HG03097 (cell line): ENCODE measurements at regions not wholly inside any gene's neighbourhood (a gene's known extent, or its start where the extent isn't known, plus 50 kb on each side); places are given as distances from the start of the nearest gene placed in this dataset.
"Not testable (repeated sequence)": the region's sequence is repeated elsewhere in the genome, so short reads cannot be mapped to it uniquely, and the experiment has no call there.

Source experiments
- ATAC-seq: cut with Tn5 transposase; IDR thresholded peaks from one replicate; pipeline ENCODE4 v1.9.1; 2021; ENCODE audit not compliant: unreplicated experiment, low FRiP score

- no peak for ATAC-seq
Observed at GRCh38 chr21:27062443-27062842, 95.6 kb upstream of the ADAMTS5 start.

- ATAC-seq: no peak
Observed at GRCh38 chr21:27061770-27062169, 94.9 kb upstream of the ADAMTS5 start.

GRCh38 chr21:27060190-27060589, 93.3 kb upstream of the ADAMTS5 start:
- ATAC-seq: no peak

- ATAC-seq: no peak
Observed at GRCh38 chr21:27058673-27059605, 92.1 kb upstream of the ADAMTS5 start.

- ATAC-seq: no peak
Observed at GRCh38 chr21:27057997-27058396, 91.1 kb upstream of the ADAMTS5 start.

GRCh38 chr21:27047658-27048314, 80.9 kb upstream of the ADAMTS5 start:
- no peak for ATAC-seq

GRCh38 chr21:27047283-27047657, 80.4 kb upstream of the ADAMTS5 start:
- ATAC-seq: no peak

- ATAC-seq: no peak
Observed at GRCh38 chr21:27045281-27045985, 78.5 kb upstream of the ADAMTS5 start.

- no peak for ATAC-seq
Observed at GRCh38 chr21:27043377-27043776, 76.5 kb upstream of the ADAMTS5 start.

GRCh38 chr21:27040738-27041469, 74.0 kb upstream of the ADAMTS5 start:
- ATAC-seq: no peak

GRCh38 chr21:27036736-27037301, 69.9 kb upstream of the ADAMTS5 start:
- ATAC-seq: no peak

- no peak for ATAC-seq
Observed at GRCh38 chr21:27035791-27036190, 68.9 kb upstream of the ADAMTS5 start.

- no peak for ATAC-seq
Observed at GRCh38 chr21:27034796-27035195, 67.9 kb upstream of the ADAMTS5 start.

- ATAC-seq: no peak
Observed at GRCh38 chr21:27033471-27033870, 66.6 kb upstream of the ADAMTS5 start.

- no peak for ATAC-seq
Observed at GRCh38 chr21:27026501-27026900, 59.6 kb upstream of the ADAMTS5 start.

GRCh38 chr21:27025708-27026107, 58.8 kb upstream of the ADAMTS5 start:
- ATAC-seq: not testable (repeated sequence)

GRCh38 chr21:27024971-27025370, 58.1 kb upstream of the ADAMTS5 start:
- no peak for ATAC-seq

GRCh38 chr21:27024301-27024700, 57.4 kb upstream of the ADAMTS5 start:
- ATAC-seq: no peak

- no peak for ATAC-seq
Observed at GRCh38 chr21:27023186-27023585, 56.3 kb upstream of the ADAMTS5 start.

GRCh38 chr21:27021801-27022200, 54.9 kb upstream of the ADAMTS5 start:
- no peak for ATAC-seq
